Mucosa of stomach (tissue), 1 donor: ENCODE measurements at regions not wholly inside any gene's neighbourhood (a gene's known extent, or its start where the extent isn't known, plus 50 kb on each side); places are given as distances from the start of the nearest gene placed in this dataset.

ENCODE experiments used
- H3K27me3 ChIP-seq: one replicate; pipeline ENCODE4 v1.7.0; 2013; ENCODE audit warnings: mild to moderate bottlenecking, low read length; ENCODE audit not compliant: control insufficient read depth, insufficient read depth
- H3K36me3 ChIP-seq: one replicate; pipeline ENCODE4 v1.7.0; 2013; ENCODE audit warnings: low read length; ENCODE audit not compliant: control insufficient read depth, insufficient read depth
- H3K4me1 ChIP-seq: one replicate; pipeline ENCODE4 v1.7.0; 2013; ENCODE audit warnings: mild to moderate bottlenecking, low read length; ENCODE audit not compliant: control insufficient read depth, insufficient read depth
- H3K4me3 ChIP-seq: one replicate; pipeline ENCODE4 v1.7.0; 2013; ENCODE audit warnings: low read length
- H3K9ac ChIP-seq: one replicate; pipeline ENCODE4 v1.7.0; 2013; ENCODE audit warnings: mild to moderate bottlenecking, low read length, moderate library complexity
- H3K9me3 ChIP-seq: one replicate; pipeline ENCODE4 v1.7.0; 2013; ENCODE audit warnings: mild to moderate bottlenecking, low read length, moderate library complexity; ENCODE audit not compliant: control insufficient read depth
- donor health status: Pancreatic carcinoma.

GRCh38 chr10:31624611-31625010 is 304.0 kb downstream of the ARHGAP12 start:
- H3K4me3 ChIP-seq: no peak overlapping the region
- H3K9ac ChIP-seq: no peak overlapping the region
- no peaks in the 10 kb centered on the region for H3K36me3 ChIP-seq
- H3K4me1 ChIP-seq: peaks cover 8% of the 10 kb centered on the region
- H3K27me3 ChIP-seq: no peaks in the 10 kb centered on the region
- no peaks in the 10 kb centered on the region for H3K9me3 ChIP-seq

DNA sequence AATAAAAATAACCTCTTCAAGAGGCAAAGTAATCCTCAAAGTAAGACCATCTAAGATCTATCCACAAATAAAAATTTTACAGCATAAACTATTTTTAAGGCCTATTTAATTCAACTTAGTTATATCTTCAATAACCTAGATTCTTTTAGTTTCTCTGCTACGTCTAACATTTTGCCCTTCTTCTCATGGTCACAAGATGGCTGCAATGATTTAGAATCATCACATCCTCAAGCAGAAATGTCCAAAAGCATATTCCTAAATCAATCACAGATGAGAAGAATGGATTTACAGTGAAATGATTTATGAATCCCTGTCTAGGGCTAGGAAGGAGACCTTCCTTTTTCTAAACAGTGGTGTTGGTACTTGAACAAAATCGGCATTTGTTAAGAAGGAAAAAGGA is 304.7 kb downstream of the ARHGAP12 start:
- Histone ChIP-seq H3K9ac (no peak overlapping the region), H3K4me3 (no peak overlapping the region), H3K9me3 (no peaks in the 10 kb centered on the region), H3K4me1 (peaks cover 8% of the 10 kb centered on the region), H3K27me3 (no peaks in the 10 kb centered on the region), H3K36me3 (no peaks in the 10 kb centered on the region)

GRCh38 chr10:31623466-31623865 is 304.4 kb downstream of the ZEB1 start:
- H3K27me3 ChIP-seq: no peaks in the 10 kb centered on the region
- H3K9ac ChIP-seq: no peak overlapping the region
- peaks cover 8% of the 10 kb centered on the region for H3K4me1 ChIP-seq
- H3K36me3 ChIP-seq: no peaks in the 10 kb centered on the region
- no peaks in the 10 kb centered on the region for H3K9me3 ChIP-seq
- no peak overlapping the region for H3K4me3 ChIP-seq

DNA sequence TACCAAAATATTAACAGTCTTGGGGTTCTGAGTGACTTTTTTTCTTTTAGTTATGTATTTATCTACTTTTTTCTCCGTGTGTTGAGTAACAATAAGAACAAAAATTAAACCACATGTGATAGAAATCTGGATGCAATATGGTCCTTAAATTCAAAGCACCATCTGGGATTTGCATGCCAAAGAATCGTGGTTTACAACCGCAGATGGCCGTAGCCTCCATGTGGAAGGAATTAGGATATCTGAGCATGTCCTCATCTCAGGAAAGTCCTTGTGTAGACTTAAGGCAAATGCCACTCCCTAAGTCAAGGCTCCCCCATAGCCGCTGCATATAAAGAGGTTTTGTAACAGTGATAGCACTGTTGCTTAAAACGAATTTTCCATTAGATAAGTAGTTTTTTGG is 304.0 kb downstream of the ZEB1 start:
- H3K27me3 ChIP-seq: no peaks in the 10 kb centered on the region
- H3K9me3 ChIP-seq: no peaks in the 10 kb centered on the region
- H3K4me3 ChIP-seq: no peak overlapping the region
- H3K9ac ChIP-seq: no peak overlapping the region
- no peaks in the 10 kb centered on the region for H3K36me3 ChIP-seq
- H3K4me1 ChIP-seq: peaks cover 12% of the 10 kb centered on the region

DNA sequence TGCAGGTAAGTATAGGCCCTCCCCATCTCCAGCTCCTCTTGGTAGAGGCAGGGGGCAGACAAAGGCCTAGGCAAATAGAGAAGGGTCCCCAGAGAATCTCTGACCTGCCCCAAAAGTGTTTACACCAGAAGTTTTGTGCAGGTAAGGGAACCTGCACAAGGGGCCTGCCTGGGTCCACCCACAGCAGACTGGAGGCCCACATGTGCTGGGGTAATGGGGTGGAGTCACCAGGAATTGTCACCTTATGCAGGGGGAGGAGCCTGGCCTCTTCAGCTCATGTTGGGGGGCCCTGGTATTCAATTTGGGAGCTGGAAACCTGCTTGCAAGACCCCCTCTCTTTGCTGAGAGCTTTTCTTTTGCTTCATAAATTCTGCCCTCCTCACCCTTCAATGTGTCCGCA is 302.7 kb downstream of the ZEB1 start:
- Histone ChIP-seq H3K27me3 (no peaks in the 10 kb centered on the region), H3K4me3 (no peak overlapping the region), H3K36me3 (no peaks in the 10 kb centered on the region), H3K4me1 (peaks cover 14% of the 10 kb centered on the region), H3K9ac (no peak overlapping the region), H3K9me3 (no peaks in the 10 kb centered on the region)

- no peaks in the 10 kb centered on the region for H3K36me3 ChIP-seq
Measured at GRCh38 chr10:31620226-31621151, 301.5 kb downstream of the ZEB1 start.

DNA sequence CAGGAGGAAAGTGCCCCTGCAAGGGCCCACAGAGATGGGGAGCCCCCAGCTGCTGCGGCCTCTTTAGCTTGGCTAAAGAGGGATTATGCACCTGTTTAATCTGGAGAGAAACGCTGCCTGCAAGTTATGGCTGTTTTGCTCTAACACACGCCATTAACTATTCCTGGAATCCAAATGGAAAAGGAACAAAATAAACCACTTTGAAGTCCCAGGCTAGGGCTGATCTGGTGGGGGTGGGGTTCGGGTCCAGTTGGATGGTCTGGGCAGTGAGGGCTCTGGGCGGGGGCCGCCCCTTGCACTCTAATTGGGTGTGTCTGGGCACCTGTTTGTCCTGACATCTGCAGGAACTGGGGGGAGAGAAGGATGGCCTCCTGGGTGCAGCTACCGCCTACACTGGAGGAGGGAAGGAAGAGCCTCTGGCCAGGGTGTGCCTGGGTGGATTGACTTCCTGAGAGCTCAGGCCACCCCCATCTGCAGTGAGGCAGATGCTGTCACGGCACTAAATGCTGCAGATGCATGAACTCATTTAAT is 300.6 kb downstream of the ZEB1 start:
- Histone ChIP-seq H3K4me1 (peaks cover 14% of the 10 kb centered on the region), H3K36me3 (no peaks in the 10 kb centered on the region), H3K9ac (no peak overlapping the region), H3K4me3 (no peak overlapping the region), H3K27me3 (no peaks in the 10 kb centered on the region), H3K9me3 (no peaks in the 10 kb centered on the region)

More at GRCh38 chr10:31620226-31621151, 301.5 kb downstream of the ZEB1 start:
- H3K27me3 ChIP-seq: no peaks in the 10 kb centered on the region
- H3K4me1 ChIP-seq: peaks cover 14% of the 10 kb centered on the region
- H3K9me3 ChIP-seq: no peaks in the 10 kb centered on the region
- H3K9ac ChIP-seq: no peak overlapping the region
- H3K4me3 ChIP-seq: no peak overlapping the region

GRCh38 chr10:31618541-31619291 is 299.7 kb downstream of the ZEB1 start:
- Histone ChIP-seq H3K27me3 (no peaks in the 10 kb centered on the region), H3K4me3 (no peak overlapping the region), H3K36me3 (no peaks in the 10 kb centered on the region), H3K9me3 (no peaks in the 10 kb centered on the region), H3K4me1 (peaks cover 14% of the 10 kb centered on the region), H3K9ac (no peak overlapping the region)

- no peaks in the 10 kb centered on the region for H3K9me3 ChIP-seq
- H3K9ac ChIP-seq: no peak overlapping the region
- H3K36me3 ChIP-seq: no peaks in the 10 kb centered on the region
- H3K4me3 ChIP-seq: no peak overlapping the region
- no peaks in the 10 kb centered on the region for H3K27me3 ChIP-seq
- H3K4me1 ChIP-seq: peaks cover 14% of the 10 kb centered on the region
Measured at GRCh38 chr10:31617757-31618156, 298.7 kb downstream of the ZEB1 start.

- no peaks in the 10 kb centered on the region for H3K36me3 ChIP-seq
- H3K4me3 ChIP-seq: no peak overlapping the region
- H3K4me1 ChIP-seq: peaks cover 14% of the 10 kb centered on the region
- H3K9ac ChIP-seq: no peak overlapping the region
- no peaks in the 10 kb centered on the region for H3K9me3 ChIP-seq
- H3K27me3 ChIP-seq: no peaks in the 10 kb centered on the region
Measured at GRCh38 chr10:31617133-31617532, 298.1 kb downstream of the ZEB1 start.

GRCh38 chr10:31615129-31615528 is 296.1 kb downstream of the ZEB1 start:
- Histone ChIP-seq H3K27me3 (no peaks in the 10 kb centered on the region), H3K9me3 (no peaks in the 10 kb centered on the region), H3K9ac (no peak overlapping the region), H3K4me3 (no peak overlapping the region), H3K36me3 (no peaks in the 10 kb centered on the region), H3K4me1 (peaks cover 6% of the 10 kb centered on the region)

- no peak overlapping the region for H3K9ac ChIP-seq
- H3K9me3 ChIP-seq: no peaks in the 10 kb centered on the region
- H3K4me3 ChIP-seq: no peak overlapping the region
- no peaks in the 10 kb centered on the region for H3K36me3 ChIP-seq
- H3K27me3 ChIP-seq: no peaks in the 10 kb centered on the region
- H3K4me1 ChIP-seq: peaks cover 6% of the 10 kb centered on the region
Measured at GRCh38 chr10:31614611-31615010, 295.6 kb downstream of the ZEB1 start.
